GM12864 (cell line): ENCODE measurements at regions not wholly inside any gene's neighbourhood (a gene's known extent, or its start where the extent isn't known, plus 50 kb on each side); places are given as distances from the start of the nearest gene placed in this dataset.

ENCODE experiments used
- DNase-seq: peaks from one replicate; pipeline ENCODE4 v3.0.0-alpha.2; 2011; ENCODE audit warnings: low read depth
- H3K4me3 ChIP-seq: 2 replicates; pipeline ENCODE4 v1.5.1; 2011; ENCODE audit warnings: mild to moderate bottlenecking, low read depth, low read length, control low read depth
- TF ChIP-seq, protein P1 (sequence below): IDR thresholded peaks from 2 replicates; pipeline ENCODE4 v1.5.1; 2011; ENCODE audit warnings: low read depth, mild to moderate bottlenecking, moderate library complexity, low read length, control low read depth, inconsistent platforms; ENCODE audit errors: missing control alignments

DNA sequence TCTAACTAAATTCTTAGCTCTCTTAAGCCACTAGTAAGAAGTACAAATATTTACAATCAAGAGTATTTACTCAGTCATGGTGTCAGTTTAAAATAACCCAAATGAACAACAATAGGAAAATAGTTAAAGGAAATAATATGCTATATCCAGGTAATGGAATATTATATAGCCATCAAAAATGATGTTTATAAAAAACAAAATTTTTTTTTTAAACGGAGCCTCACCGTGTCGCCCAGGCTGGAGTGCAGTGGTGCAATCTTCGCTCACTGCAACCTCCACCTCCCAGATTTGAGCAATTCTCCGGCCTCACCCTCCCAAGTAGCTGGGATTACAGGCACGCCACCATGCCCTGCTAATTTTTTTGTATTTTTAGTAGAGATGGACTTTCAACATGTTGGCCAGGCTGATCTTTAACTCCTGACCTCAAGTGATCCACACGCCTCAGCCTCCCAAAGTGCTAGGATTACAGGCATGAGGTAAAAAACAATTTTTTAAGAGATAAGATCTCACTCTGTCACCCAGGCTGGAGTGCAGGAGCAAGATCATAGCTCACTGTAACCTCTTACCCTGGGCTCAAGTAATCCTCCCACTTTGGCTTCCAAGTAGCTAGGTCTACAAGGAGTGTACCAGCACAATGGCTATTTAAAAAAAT, 132.5 kb downstream of the NOC3L start:
- H3K4me3 ChIP-seq, result no peak overlapping the region

DNA sequence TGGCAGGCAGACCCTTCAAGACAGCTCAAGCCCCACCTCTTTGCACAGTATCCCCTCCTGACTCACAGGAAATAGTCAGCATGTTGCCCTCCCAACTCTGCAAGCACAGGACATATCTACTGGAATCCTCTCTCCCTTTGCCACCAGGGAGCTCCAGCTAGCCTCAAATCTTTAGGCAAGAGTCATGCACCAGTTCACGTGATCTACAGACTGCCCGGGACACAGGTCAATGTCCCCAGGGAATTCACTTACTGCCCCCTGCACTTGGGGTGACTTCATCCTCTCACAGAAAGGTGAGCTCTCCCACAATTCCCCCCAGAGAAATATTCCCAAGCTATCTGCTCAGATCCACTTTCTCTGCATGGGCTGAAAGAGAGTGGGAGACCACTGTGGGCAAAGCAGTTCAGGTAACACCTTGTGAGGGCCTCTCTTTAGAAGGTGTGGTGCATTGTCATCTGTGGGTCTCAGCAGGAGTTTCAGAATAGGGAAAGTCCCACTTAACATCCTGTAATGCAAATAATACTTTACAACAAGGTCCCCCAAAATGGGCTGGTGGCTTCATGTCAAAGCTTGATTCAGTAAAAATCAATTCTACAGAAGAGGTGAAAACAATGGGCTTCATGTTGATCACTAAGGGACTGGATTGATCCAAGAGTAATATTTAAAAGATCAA, 129.9 kb downstream of the NOC3L start:
- no peak overlapping the region for H3K4me3 ChIP-seq

More for the DNA sequence above, 132.5 kb downstream of the NOC3L start:
- no peak for DNase-seq
- TF ChIP-seq, protein P1, sequence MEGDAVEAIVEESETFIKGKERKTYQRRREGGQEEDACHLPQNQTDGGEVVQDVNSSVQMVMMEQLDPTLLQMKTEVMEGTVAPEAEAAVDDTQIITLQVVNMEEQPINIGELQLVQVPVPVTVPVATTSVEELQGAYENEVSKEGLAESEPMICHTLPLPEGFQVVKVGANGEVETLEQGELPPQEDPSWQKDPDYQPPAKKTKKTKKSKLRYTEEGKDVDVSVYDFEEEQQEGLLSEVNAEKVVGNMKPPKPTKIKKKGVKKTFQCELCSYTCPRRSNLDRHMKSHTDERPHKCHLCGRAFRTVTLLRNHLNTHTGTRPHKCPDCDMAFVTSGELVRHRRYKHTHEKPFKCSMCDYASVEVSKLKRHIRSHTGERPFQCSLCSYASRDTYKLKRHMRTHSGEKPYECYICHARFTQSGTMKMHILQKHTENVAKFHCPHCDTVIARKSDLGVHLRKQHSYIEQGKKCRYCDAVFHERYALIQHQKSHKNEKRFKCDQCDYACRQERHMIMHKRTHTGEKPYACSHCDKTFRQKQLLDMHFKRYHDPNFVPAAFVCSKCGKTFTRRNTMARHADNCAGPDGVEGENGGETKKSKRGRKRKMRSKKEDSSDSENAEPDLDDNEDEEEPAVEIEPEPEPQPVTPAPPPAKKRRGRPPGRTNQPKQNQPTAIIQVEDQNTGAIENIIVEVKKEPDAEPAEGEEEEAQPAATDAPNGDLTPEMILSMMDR, result no peak

DNA sequence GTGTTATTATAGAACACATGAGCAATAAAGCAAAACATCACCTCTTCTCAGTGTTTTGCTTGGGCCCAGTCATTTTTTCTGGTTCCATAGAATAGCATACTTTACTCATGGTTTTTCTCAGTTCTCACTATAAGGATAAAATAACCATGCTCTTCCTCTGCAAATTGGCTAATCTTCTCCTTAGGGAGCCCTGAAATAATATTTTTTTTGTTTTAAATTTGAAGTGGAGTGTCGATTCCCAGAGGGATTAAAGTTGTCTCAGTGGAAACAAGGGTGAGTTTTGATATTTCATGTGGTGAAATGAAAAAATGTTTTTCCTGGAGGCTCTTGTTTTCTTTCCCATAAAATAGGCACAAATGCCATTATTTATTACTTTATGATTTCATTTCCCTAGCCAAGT, 127.3 kb downstream of the NOC3L start:
- H3K4me3 ChIP-seq, result no peak overlapping the region
- TF ChIP-seq, protein P1, result no peak
- DNase-seq, result no peak

More for the DNA sequence above, 129.9 kb downstream of the NOC3L start:
- DNase-seq, result no peak
- TF ChIP-seq, protein P1, result no peak

DNA sequence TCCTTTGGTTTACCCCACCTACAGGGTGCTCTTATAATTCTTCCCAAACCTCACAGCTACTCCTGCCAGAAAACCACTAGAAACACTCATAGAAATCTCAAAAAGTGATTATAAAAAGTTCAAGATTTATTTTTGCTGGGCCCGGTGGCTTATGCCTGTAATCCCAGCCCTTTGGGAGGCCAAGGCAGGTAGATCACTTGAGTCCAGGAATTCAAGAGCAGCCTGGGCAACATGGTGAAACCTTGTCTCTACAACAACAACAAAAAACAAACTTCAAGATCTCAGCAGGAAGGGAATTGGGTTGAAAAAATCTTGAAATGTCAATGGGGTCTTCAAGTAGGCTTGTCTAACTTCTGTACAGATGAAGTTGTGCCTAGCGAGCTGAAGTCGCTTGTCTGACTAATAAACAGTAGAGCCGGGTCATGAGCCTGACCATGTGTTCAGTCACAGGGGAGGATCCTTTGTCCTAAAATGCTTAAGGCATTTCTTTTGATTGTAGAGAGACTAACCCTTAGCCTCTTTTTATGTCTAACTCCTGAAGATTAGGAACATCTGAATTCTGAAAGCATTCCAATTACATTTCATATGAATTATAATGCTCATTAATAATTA, 124.6 kb downstream of the NOC3L start:
- TF ChIP-seq, protein P1, result no peak
- no peak for DNase-seq
- H3K4me3 ChIP-seq, result no peak overlapping the region

DNA sequence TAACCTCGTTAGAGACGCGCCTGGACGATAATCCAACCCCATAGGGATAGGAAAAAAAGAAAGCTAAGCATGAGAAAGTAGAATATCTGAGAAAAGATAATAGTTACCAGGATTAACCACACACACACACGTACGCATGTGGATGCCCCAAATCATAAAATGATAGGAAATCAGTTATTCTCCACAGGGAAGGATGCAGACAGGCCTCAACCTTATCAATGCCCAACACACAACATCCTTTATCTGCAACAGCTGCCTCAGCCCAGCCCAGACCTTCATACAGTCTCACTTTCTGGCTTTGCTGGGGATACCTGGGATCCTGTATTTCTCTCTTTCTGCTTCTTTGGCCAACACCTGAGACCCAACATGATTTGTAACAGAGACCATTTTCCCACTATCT, 123.0 kb downstream of the NOC3L start:
- DNase-seq, result no peak
- TF ChIP-seq, protein P1, result no peak
- no peak overlapping the region for H3K4me3 ChIP-seq

DNA sequence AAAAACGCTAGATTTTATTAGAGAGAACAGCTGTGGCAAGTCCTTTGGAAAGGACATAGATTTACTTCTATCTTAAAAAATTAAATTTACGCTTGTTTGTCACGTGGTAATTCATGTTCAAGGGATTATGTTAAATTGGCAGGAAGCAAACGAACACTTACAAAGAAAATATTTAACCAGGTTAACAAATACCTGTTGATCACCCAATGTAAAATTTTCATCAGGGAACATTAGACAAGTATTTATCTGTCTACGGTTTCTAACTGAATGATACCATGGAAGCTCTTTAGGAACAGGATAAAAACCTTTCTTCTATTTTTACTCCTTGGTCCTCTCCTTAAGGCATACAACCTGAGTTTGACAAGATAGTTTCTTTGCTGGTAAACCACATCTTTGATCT, 122.2 kb downstream of the NOC3L start:
- TF ChIP-seq, protein P1, result no peak
- no peak for DNase-seq
- no peak overlapping the region for H3K4me3 ChIP-seq
